Urinary bladder (tissue), 3 donors: ENCODE measurements at regions not wholly inside any gene's neighbourhood (a gene's known extent, or its start where the extent isn't known, plus 50 kb on each side); places are given as distances from the start of the nearest gene placed in this dataset.

Experiments
- DNase-seq: peaks from one replicate; pipeline ENCODE4 v3.0.0-alpha.2; 2015; ENCODE audit errors: extremely low spot score
- H3K27ac ChIP-seq: one replicate; pipeline ENCODE4 v1.5.1; 2013; ENCODE audit warnings: low read depth, mild to moderate bottlenecking, moderate library complexity
- H3K36me3 ChIP-seq: one replicate; pipeline ENCODE4 v1.6.1; 2013; ENCODE audit warnings: mild to moderate bottlenecking, moderate library complexity; ENCODE audit not compliant: insufficient read depth
- H3K4me1 ChIP-seq: one replicate; pipeline ENCODE4 v1.6.1; 2013; ENCODE audit warnings: mild to moderate bottlenecking, moderate library complexity; ENCODE audit not compliant: insufficient read depth
- H3K4me3 ChIP-seq: one replicate; pipeline ENCODE4 v1.5.1; 2013; ENCODE audit warnings: low read depth, low read length
- WGBS: extraction: QIAGEN DNeasy Blood & Tissue Kit; methylation state at CpG from one replicate; pipeline ENCODE4 v1.1.7; 2013; 5-methylcytosine and 5-hydroxymethylcytosine counted together
- donor health status: healthy with polysubstance abuse.
- donor health status: healthy.

GRCh38 chr5:133825631-133826289 lies 142.7 kb downstream of the C5orf15 start:
- 52% methylated on average over 15 of the region's 15 CpGs for WGBS
- no peak for DNase-seq
- H3K4me1 ChIP-seq: no peaks in the 10 kb centered on the region
- H3K4me3 ChIP-seq: no peak overlapping the region
- no peak overlapping the region for H3K27ac ChIP-seq
- no peaks in the 10 kb centered on the region for H3K36me3 ChIP-seq

DNA sequence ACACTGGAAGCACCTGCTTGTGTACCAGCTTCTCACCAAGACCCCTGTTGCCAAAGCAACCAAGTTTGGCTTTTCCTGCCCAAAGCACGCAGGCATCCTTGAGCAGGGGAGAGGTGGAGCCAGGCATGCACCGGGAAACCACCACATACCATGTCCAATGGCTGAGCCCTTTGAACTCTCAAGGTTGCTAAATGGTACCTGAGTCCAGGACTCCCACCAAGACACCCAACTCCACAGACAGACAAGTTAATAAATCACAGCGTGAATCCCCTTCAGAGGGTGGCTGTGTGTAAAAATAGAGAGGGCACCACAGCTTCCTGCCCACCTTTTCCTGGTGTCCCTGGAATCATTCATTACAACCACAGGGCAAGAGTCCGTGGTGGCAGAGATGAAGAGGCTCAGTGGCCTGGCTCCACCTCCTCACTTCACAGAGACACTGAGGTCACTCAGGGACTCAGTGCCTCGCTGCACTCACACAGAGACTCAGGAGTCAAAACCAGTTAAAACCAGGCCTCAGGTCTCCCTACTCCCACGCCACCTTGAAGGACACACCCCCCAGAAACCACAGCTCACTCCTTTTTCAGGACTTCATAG lies 143.7 kb downstream of the C5orf15 start:
- H3K27ac ChIP-seq: no peak overlapping the region
- 86% methylated on average over 6 of the region's 6 CpGs for WGBS
- H3K4me1 ChIP-seq: no peaks in the 10 kb centered on the region
- no peak for DNase-seq
- no peak overlapping the region for H3K4me3 ChIP-seq
- no peaks in the 10 kb centered on the region for H3K36me3 ChIP-seq

DNA sequence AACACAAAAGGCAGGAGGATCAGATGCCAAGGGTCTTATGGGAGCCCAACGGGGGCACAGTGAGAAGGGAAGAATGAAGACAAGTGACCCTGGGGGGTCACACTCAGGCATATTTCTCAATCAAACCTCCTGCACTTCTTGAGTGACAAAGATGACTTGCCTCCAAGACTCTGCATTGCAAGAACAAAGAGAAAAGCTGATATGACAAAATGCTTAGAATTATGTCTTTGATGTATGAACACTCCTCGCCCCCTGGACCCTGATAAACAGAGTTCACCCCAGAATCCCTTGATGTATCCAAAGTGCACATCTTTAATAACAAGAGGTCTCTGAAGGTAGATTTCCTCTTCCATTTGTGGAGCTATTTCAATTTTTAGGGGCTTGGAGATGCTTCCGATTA lies 146.5 kb downstream of the C5orf15 start:
- no peaks in the 10 kb centered on the region for H3K36me3 ChIP-seq
- no peaks in the 10 kb centered on the region for H3K4me1 ChIP-seq
- H3K27ac ChIP-seq: no peak overlapping the region
- WGBS: 89% methylated on average over 3 of the region's 3 CpGs
- no peak overlapping the region for H3K4me3 ChIP-seq
- DNase-seq: no peak

- Histone ChIP-seq H3K4me1 (no peaks in the 10 kb centered on the region), H3K36me3 (no peaks in the 10 kb centered on the region), H3K4me3 (no peak overlapping the region), H3K27ac (no peak overlapping the region)
- no peak for DNase-seq
- WGBS: 80% methylated on average over 2 of the region's 2 CpGs
Observed at GRCh38 chr5:133821311-133821741, 147.1 kb downstream of the C5orf15 start.

- Histone ChIP-seq H3K36me3 (no peaks in the 10 kb centered on the region), H3K4me1 (no peaks in the 10 kb centered on the region), H3K27ac (no peak overlapping the region), H3K4me3 (no peak overlapping the region)
- no peak for DNase-seq
- WGBS: 54% methylated on average over 3 of the region's 3 CpGs
Observed at GRCh38 chr5:133820507-133820906, 147.9 kb downstream of the C5orf15 start.

DNA sequence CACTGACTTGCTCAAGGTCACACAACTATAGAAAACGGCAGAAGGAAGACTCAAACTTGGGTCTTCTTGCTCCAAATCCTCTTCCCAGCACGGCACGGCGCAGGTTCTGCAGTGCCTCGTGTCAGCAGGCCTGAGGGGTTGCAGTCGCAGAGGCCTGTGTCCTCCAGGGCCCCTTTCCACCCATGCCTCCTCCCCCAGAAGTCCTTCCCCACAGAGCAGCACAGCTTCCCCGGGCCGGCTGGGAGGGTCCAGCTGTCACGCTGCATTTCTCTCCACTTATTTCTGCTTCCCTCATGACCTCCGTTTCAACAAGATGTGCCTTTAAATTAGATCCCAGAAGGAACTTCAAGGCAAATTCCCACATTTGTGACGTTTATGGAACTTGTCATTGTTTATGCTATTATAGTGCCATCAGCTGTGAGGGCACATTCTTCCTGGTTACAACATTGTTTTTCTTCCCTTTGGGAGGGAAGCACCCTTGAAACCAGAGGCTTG lies 148.4 kb downstream of the C5orf15 start:
- Histone ChIP-seq H3K4me1 (no peaks in the 10 kb centered on the region), H3K27ac (no peak overlapping the region), H3K36me3 (no peaks in the 10 kb centered on the region), H3K4me3 (no peak overlapping the region)
- no peak for DNase-seq
- 58% methylated on average over 11 of the region's 11 CpGs for WGBS

DNA sequence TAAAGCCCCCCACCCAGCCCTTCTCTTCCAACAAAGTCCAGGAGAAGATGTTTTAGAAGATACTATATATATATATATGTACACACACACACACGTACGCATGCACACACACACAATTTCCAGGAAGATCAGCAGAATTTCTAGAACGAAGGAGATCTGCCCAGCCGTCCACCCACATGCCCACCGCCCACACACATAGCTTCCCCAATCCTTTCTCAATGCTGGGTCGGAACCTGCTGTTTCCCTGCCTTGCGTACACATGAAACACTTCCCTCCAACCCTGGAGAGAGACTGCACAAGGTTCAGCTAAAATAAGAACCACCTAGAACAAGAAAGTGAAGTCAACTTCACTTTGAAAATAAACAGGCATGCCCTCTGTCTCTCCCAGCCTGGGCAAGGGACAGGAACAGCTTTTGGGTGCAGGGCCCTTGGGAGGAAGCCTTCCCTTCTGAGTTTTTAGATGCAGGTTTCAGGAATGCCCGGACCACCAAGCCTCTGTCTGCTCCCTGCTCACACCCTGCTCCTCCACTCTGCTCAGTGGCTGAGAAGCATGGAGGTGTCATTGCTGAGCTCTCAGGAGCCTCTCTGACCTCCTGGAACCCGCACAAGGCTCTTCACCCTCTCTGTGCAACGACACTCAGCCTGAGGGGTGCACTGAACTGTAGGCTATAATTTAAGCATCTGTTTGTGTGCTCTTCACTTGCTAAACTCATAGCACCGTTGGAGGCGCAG lies 149.4 kb downstream of the C5orf15 start:
- Histone ChIP-seq H3K4me3 (no peak overlapping the region), H3K4me1 (no peaks in the 10 kb centered on the region), H3K27ac (no peak overlapping the region), H3K36me3 (no peaks in the 10 kb centered on the region)
- no peak for DNase-seq
- 81% methylated on average over 12 of the region's 12 CpGs for WGBS

DNA sequence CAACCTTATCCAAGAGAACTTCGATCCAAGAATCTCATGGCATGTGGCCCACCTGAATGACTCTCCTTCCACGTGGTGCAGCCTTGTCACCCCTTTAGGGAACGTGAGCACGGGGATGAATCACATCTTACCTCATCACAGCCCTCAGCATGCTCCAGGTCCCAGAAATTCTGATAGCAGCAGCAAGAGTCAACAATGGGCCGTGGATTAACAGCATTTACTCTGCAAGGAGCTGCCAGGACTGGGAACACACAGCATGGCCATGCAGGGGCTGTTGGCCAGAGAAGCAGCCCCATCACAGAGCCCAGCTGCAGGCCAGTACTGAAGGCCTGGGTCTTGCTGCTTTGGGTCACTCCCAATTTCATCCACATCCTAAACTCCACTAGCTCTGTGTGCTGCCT lies 150.4 kb downstream of the C5orf15 start:
- DNase-seq: no peak
- Histone ChIP-seq H3K4me1 (no peaks in the 10 kb centered on the region), H3K36me3 (no peaks in the 10 kb centered on the region), H3K27ac (no peak overlapping the region), H3K4me3 (no peak overlapping the region)
- 20% methylated on average over 5 of the region's 5 CpGs for WGBS

- H3K4me3 ChIP-seq: no peak overlapping the region
- H3K27ac ChIP-seq: no peak overlapping the region
- DNase-seq: no peak
- H3K36me3 ChIP-seq: no peaks in the 10 kb centered on the region
- 85% methylated on average over 2 of the region's 2 CpGs for WGBS
- H3K4me1 ChIP-seq: no peaks in the 10 kb centered on the region
Observed at GRCh38 chr5:133817456-133817855, 151.0 kb downstream of the C5orf15 start.

DNA sequence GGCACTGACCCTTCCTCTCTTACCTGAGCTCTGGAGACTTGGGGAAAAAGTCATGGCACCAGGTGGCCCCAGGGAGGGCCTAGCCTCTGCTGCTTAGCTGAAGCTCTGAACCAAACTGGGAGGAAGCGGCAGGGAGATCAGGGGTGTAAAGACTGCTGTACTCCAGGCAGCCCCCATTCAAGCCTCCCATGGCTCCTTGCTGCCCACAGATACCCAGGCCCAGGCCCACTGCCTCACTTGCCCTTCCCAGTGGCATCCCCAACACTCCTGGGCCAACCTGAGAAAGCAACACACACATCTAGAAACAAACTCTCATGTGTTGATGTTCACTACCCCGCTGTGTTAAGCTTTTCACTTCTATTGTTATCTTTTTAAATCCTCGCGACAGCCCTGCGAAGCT lies 151.6 kb downstream of the C5orf15 start:
- no peaks in the 10 kb centered on the region for H3K4me1 ChIP-seq
- WGBS: 97% methylated on average over 5 of the region's 5 CpGs
- no peak for DNase-seq
- H3K4me3 ChIP-seq: no peak overlapping the region
- no peak overlapping the region for H3K27ac ChIP-seq
- no peaks in the 10 kb centered on the region for H3K36me3 ChIP-seq

DNA sequence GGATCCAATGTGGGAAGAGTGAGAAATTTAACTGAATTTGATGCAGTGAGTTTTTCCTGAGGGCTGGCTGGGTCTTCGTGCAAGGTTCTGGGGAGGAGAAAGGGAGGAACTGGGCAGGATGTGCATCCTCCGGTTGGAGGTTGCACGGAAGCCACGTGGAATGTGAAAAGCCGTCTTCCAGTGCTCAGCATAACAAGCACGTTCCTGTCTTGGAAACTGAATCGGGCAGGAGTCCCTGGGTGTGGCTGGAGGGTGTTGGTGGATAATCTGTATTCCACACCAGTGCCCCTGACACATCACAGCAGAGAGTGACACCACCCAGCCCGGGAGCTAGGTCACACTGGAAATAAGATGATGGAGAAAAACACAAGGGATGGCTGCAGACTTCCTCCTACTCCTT lies 154.3 kb downstream of the C5orf15 start:
- 40% methylated on average over 8 of the region's 8 CpGs for WGBS
- H3K36me3 ChIP-seq: no peaks in the 10 kb centered on the region

GRCh38 chr5:133811168-133811567 lies 157.3 kb downstream of the C5orf15 start:
- Histone ChIP-seq H3K27ac (no peak overlapping the region), H3K36me3 (no peaks in the 10 kb centered on the region), H3K4me3 (no peak overlapping the region), H3K4me1 (no peaks in the 10 kb centered on the region)
- DNase-seq: no peak
- WGBS: 92% methylated on average over 3 of the region's 3 CpGs

More for the DNA sequence above, 154.3 kb downstream of the C5orf15 start:
- no peak overlapping the region for H3K27ac ChIP-seq
- no peak overlapping the region for H3K4me3 ChIP-seq
- DNase-seq: no peak
- H3K4me1 ChIP-seq: no peaks in the 10 kb centered on the region

- no peak overlapping the region for H3K27ac ChIP-seq
- DNase-seq: no peak
- WGBS: 94% methylated on average over 2 of the region's 2 CpGs
Observed at GRCh38 chr5:133809801-133810200, 158.6 kb downstream of the C5orf15 start.

DNA sequence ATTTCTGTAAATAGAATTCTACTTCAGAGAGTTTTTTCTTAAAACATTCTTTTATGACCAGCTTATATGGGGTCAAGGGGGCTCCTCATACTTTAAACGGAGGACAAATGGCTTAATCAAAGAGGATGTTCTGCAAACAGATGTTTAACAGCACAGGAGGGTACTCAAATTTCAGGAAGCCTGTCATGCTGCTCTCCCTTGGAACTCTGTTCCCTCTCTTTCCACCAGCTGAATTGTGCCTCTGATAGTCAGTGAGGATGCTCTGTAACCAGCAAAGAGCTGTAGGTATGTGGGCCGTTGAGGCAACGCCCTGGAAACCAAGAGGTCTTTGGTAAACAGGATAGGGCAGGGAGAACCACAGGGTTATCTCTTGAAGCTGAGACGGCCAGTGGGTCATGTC lies 161.1 kb downstream of the C5orf15 start:
- Histone ChIP-seq H3K27ac (no peak overlapping the region), H3K36me3 (no peaks in the 10 kb centered on the region), H3K4me1 (no peaks in the 10 kb centered on the region), H3K4me3 (no peak overlapping the region)
- WGBS: 21% methylated on average over 4 of the region's 4 CpGs
- no peak for DNase-seq

More at GRCh38 chr5:133809801-133810200, 158.6 kb downstream of the C5orf15 start:
- Histone ChIP-seq H3K4me3 (no peak overlapping the region), H3K36me3 (no peaks in the 10 kb centered on the region), H3K4me1 (no peaks in the 10 kb centered on the region)
